Parathyroid adenoma (tissue), 2 donors: ENCODE measurements at regions not wholly inside any gene's neighbourhood (a gene's known extent, or its start where the extent isn't known, plus 50 kb on each side); places are given as distances from the start of the nearest gene placed in this dataset.
"Not testable (repeated sequence)": the region's sequence is repeated elsewhere in the genome, so short reads cannot be mapped to it uniquely, and the experiment has no call there.

Source experiments
- H2AFZ ChIP-seq: fragments of 300-600 bp; sonication (generic); one replicate; pipeline ENCODE4 v1.7.0; 2017; ENCODE audit warnings: antibody characterized with exemption, mild to moderate bottlenecking
- H3K27ac ChIP-seq: fragments of 300-600 bp; sonication (generic); one replicate; pipeline ENCODE4 v1.7.0; 2017
- H3K27me3 ChIP-seq: fragments of 300-600 bp; sonication (generic); one replicate; pipeline ENCODE4 v1.7.0; 2017; ENCODE audit warnings: low read length; ENCODE audit not compliant: control insufficient read depth, insufficient read depth
- H3K36me3 ChIP-seq: fragments of 300-600 bp; sonication (generic); one replicate; pipeline ENCODE4 v1.7.0; 2017; ENCODE audit warnings: low read length; ENCODE audit not compliant: control insufficient read depth, insufficient read depth
- H3K4me1 ChIP-seq: fragments of 300-600 bp; sonication (generic); one replicate; pipeline ENCODE4 v1.7.0; 2017; ENCODE audit warnings: control low read depth
- H3K4me2 ChIP-seq: fragments of 300-600 bp; sonication (generic); one replicate; pipeline ENCODE4 v1.7.0; 2017; ENCODE audit warnings: low read length
- H3K4me3 ChIP-seq: fragments of 300-600 bp; sonication (generic); one replicate; pipeline ENCODE4 v1.7.0; 2017; ENCODE audit warnings: low read depth, low read length
- H3K79me2 ChIP-seq: fragments of 300-600 bp; sonication (generic); one replicate; pipeline ENCODE4 v1.7.0; 2017; ENCODE audit warnings: control low read depth
- H3K9ac ChIP-seq: fragments of 300-600 bp; sonication (generic); one replicate; pipeline ENCODE4 v1.7.0; 2017; ENCODE audit warnings: mild to moderate bottlenecking
- H3K9me3 ChIP-seq: fragments of 300-600 bp; sonication (generic); one replicate; pipeline ENCODE4 v1.7.0; 2017; ENCODE audit warnings: low read length; ENCODE audit not compliant: control insufficient read depth
- TF ChIP-seq, protein P1 (sequence below): fragments of 300-600 bp; sonication (generic); IDR thresholded peaks from one replicate; pipeline ENCODE4 v1.7.0; 2017; ENCODE audit warnings: antibody characterized with exemption, mild to moderate bottlenecking
- donor health status: primary hyperparathyroidism.

DNA sequence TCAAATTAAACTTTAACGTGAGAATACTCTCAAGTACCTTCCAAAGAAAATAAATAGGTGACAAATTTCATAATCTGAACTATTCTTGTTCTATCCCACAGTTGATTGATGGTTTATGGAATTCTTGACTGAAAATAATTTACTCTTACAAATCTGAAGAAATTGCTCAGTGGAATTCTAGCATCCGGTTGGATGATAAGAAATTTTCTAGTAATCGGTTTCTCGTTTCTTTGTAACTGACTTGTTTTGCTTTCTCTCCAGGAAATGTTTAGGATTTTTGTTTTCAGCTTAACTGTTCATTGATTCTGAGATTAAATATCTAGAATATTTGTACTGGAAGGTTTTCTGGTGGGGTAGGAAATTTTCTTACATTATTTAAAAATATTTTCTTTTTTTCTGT lies 558.9 kb upstream of the ADAMTS5 start:
- no peaks in the 10 kb centered on the region for H3K4me1 ChIP-seq
- no peaks in the 10 kb centered on the region for H3K27me3 ChIP-seq
- H2AFZ ChIP-seq: no peak overlapping the region
- H3K4me2 ChIP-seq: no peak overlapping the region
- no peaks in the 10 kb centered on the region for H3K9me3 ChIP-seq
- no peak overlapping the region for H3K4me3 ChIP-seq
- H3K36me3 ChIP-seq: no peaks in the 10 kb centered on the region
- TF ChIP-seq, protein P1, sequence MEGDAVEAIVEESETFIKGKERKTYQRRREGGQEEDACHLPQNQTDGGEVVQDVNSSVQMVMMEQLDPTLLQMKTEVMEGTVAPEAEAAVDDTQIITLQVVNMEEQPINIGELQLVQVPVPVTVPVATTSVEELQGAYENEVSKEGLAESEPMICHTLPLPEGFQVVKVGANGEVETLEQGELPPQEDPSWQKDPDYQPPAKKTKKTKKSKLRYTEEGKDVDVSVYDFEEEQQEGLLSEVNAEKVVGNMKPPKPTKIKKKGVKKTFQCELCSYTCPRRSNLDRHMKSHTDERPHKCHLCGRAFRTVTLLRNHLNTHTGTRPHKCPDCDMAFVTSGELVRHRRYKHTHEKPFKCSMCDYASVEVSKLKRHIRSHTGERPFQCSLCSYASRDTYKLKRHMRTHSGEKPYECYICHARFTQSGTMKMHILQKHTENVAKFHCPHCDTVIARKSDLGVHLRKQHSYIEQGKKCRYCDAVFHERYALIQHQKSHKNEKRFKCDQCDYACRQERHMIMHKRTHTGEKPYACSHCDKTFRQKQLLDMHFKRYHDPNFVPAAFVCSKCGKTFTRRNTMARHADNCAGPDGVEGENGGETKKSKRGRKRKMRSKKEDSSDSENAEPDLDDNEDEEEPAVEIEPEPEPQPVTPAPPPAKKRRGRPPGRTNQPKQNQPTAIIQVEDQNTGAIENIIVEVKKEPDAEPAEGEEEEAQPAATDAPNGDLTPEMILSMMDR: no peak
- H3K9ac ChIP-seq: no peak overlapping the region
- no peak overlapping the region for H3K27ac ChIP-seq
- no peaks in the 10 kb centered on the region for H3K79me2 ChIP-seq

DNA sequence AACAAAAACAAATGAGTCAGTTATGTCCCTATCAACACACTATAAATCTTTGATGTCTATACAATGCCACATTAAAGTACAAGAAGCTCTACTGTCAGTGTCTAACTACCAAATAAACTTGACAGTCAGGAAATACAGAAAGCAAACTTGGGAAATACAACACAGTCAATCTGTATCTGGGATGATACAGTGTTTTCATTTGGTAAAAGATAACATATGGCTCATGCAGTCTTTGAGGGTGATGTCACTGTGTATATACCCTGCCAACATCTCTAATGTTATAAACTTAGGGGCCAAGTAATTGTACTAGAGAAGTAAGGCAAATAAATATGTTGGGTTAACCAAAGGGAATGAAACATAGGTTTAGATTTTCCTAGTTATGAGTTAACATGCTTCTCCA lies 552.5 kb upstream of the ADAMTS5 start:
- no peaks in the 10 kb centered on the region for H3K36me3 ChIP-seq
- no peaks in the 10 kb centered on the region for H3K4me1 ChIP-seq
- no peaks in the 10 kb centered on the region for H3K9me3 ChIP-seq
- no peak overlapping the region for H3K4me2 ChIP-seq
- no peaks in the 10 kb centered on the region for H3K27me3 ChIP-seq
- TF ChIP-seq, protein P1: no peak
- H3K9ac ChIP-seq: no peak overlapping the region
- H2AFZ ChIP-seq: no peak overlapping the region
- no peaks in the 10 kb centered on the region for H3K79me2 ChIP-seq
- no peak overlapping the region for H3K27ac ChIP-seq
- no peak overlapping the region for H3K4me3 ChIP-seq

DNA sequence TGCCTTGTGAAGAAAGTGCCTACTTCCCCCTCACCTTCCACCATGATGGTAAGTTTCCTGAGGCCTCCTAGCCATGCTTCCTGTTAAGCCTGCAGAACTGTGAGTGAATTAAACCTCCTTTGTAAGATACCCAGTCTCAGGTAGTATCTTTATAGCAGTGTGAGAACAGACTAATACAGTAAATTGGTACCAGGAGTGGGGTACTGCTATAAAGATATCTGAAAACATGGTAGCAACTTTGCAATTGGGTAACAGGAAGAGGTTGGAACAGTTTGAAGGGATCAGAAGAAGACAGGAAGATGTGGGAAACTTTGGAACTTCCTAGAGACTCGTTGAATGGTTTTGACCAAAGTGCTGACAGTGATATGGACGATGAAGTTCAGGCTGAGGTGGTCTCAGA lies 550.3 kb upstream of the ADAMTS5 start:
- H3K9me3 ChIP-seq, H3K79me2 ChIP-seq, H3K9ac ChIP-seq, H3K4me1 ChIP-seq, H3K4me3 ChIP-seq, H3K27ac ChIP-seq, H3K27me3 ChIP-seq, H3K36me3 ChIP-seq, H2AFZ ChIP-seq, H3K4me2 ChIP-seq: not testable (repeated sequence)

DNA sequence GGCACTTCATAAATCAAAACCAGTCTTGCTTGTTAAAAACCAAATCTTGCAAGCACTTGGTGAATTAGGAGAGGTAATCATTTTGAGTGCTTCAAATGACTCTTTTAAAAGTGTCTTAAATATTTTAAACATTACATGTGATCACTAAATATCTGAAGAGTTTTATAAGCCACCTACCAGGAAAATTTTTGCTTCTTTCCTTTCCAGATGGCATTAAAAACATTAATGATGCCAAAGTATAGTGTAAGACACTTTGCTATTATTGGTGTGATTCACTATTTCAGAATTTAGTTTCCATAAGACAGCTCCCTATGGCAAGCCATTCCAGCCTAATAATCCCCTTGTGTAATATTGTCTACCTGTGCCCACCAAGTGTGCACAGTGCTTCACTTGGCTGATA lies 548.8 kb upstream of the ADAMTS5 start:
- Histone ChIP-seq H3K9ac (no peak overlapping the region), H3K4me1 (no peaks in the 10 kb centered on the region), H3K36me3 (no peaks in the 10 kb centered on the region), H3K9me3 (no peaks in the 10 kb centered on the region), H3K27me3 (no peaks in the 10 kb centered on the region), H3K79me2 (no peaks in the 10 kb centered on the region), H3K4me3 (no peak overlapping the region), H3K27ac (no peak overlapping the region), H3K4me2 (no peak overlapping the region), H2AFZ (no peak overlapping the region)
- TF ChIP-seq, protein P1: no peak

DNA sequence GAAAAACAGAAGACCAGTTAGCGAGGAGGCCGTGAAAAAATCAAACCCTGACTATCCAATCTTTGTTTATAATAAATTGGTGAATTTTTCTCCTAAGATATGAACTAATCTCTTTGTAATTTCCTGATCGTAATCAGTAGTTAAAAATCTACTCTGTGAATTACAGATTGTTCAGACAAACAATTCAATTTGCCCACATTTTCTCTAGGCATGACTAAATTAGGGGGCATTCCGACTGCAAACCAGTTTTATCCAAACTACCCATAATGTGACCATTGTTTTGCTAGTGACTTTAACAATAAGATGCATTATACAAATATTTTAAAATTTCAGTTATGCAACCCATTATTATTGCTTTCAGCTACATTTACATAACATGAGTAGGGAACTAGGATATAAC lies 546.9 kb upstream of the ADAMTS5 start:
- H3K4me1 ChIP-seq: no peaks in the 10 kb centered on the region
- no peaks in the 10 kb centered on the region for H3K27me3 ChIP-seq
- no peak overlapping the region for H3K4me3 ChIP-seq
- H3K79me2 ChIP-seq: no peaks in the 10 kb centered on the region
- no peaks in the 10 kb centered on the region for H3K36me3 ChIP-seq
- no peak overlapping the region for H3K27ac ChIP-seq
- no peaks in the 10 kb centered on the region for H3K9me3 ChIP-seq
- TF ChIP-seq, protein P1: no peak
- no peak overlapping the region for H3K4me2 ChIP-seq
- no peak overlapping the region for H3K9ac ChIP-seq
- H2AFZ ChIP-seq: no peak overlapping the region
